Umbilical cord (tissue), 1 donor: ENCODE measurements at regions not wholly inside any gene's neighbourhood (a gene's known extent, or its start where the extent isn't known, plus 50 kb on each side); places are given as distances from the start of the nearest gene placed in this dataset.
A peak's percentile ranks its signal among the peaks of the same experiment; 100 is the strongest.

Experiments used
- DNase-seq: peaks from one replicate; pipeline ENCODE4 v3.0.0-alpha.2; 2015; ENCODE audit warnings: low spot score

DNA sequence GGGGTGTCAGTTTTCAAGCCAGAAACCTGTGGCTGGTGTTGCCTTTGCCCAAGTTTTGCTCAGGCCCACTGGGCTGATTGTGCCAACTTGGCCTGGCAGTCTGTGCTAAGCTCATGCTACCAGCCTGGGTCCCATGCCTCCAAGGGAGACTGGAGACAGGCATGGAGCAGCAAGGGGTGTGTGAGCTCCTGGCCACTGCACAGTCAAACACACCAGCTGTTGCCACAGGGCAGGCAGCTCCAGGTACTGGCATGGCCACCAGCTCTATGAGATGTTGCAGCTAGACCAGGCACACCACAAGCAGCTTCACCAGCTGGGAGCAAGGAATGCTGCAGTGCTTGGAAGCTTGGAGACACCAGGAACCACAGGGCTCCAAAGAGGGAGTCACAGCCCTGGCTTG lies 638.8 kb downstream of the PLOD2 start:
- DNase-seq = no peak

DNA sequence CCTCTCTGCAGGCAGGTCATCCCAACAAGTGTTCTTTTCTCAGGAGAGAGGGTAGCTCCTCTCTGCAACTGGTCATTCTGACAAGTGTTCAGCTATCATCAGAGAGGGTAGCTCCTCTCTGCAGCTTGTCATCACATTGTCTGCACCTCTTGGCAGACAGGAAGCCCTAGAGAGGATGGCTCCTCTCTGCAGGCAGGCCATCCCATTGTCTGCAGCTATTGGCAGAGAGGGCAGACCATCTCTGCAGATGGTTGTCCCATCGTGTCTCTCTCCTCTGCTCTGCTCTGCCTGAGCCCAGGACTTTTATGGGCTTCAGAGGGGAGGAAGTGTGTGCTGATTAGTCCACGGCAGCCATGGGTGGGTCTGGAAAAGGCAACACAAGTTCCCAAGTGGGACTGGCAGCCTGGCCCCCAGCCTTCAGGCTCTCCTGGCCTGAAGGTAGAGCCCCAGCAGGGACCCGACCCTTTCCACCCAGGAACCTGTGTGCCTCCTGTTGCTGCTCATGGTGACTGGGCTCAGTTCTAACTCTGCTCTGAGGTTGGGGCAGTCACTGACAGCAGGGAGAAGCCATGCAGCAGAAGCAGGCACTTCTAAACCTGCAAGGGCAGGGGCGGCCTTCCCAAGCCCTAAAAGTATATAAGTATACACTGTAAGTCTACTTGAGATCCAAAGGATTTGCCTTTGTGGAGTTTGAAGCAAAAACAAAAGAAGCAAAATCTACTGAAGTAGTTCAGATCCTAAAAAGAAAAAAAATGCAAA lies 637.9 kb downstream of the PLOD2 start:
- no peak for DNase-seq

DNA sequence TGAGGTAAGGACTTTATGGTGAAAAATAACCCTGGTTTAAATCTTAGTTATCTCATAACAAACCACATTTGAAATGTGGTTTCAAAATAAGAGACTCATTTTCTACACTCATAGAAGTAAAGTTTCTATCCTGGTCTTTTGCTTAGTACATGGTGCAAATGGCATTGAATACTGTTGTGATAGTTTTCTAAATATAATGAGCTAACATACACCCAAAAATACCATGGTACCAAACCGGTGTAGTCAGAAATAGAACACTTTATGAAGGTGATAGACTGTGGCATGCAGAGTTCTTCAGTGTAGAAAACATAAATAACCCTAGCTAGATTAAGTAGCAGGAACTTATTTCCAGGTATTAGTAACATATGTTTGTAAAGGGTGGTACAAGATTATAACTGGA lies 629.4 kb downstream of the PLOD2 start:
- no peak for DNase-seq

DNA sequence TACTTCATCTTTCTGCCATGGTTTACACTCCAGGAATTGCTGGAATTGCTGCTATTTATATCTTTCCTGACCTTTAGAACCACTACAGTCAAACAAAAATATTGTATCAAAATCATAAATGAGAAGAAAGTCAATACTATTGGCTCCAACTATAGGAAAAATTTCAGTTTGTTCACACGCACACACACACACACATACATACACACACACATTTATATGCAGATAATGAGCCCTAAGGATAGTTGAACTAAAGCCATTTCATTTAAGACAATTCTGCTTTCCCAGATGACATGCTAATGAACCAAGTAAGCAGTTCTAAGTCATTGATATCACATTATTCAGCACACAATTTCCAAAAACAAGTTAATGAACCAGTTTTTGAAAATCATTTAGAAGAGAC lies 627.3 kb downstream of the PLOD2 start:
- DNase-seq = no peak

DNA sequence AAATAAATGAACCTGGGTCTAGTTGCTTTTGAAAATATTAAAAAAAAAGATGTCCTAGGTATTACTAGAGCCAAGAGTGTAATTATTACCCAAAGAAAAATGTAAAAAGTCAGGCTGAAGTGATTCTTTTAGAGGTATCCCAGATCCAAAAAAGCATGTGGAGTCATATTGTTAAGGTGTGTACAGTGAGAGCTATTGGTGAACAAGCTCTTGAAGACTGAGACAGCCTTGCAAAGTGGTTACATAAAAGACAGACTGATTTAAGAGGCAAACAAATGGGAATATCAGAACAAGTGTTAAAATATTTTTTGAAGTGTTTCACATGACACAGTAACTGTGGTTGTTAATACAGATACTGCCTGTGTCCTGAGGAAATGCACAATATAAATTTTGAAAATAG lies 624.5 kb downstream of the PLOD2 start:
- DNase-seq = no peak

DNA sequence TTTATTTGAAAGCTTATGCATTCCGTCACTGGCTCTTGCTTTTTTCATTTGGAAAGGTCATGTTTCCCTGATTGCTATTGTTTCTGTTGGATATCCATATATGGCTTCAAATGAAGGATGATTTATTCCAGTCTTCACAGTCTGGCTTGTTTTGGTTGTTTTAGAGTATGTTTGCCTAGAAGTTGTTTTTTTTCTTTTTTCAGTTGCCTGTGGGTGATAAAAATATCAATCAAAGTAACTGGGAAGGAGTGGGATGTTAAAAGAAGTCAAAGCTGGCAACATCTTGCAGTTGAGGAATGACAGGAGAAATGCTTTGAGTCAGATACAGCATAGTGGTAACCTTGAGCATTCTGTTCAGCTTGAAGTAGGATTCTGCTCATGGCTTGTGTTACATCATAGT lies 610.5 kb downstream of the PLOD2 start:
- DNase-seq = no peak

DNA sequence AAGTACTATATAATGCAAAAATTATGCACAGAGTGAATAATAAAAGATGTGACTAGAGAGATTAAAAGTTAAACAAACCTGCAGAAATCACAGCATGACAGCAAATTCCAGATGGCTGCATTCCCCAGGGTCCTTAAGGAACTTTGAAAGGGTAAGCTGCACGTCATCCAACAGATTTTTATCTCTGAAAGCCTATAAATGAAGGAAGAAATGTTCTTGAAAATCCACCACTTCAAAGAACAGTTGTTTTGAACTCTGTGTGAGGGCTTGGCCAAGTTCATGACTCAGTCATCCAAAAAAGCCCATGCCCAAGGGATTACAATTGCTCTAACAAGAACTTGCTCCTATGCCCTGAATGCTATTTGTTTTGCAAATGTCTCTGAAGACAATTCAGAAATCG lies 603.6 kb downstream of the PLOD2 start:
- DNase-seq = peak; percentile 91

GRCh38 chr3:145578471-145578870 lies 582.5 kb downstream of the PLOD2 start:
- DNase-seq = no peak

DNA sequence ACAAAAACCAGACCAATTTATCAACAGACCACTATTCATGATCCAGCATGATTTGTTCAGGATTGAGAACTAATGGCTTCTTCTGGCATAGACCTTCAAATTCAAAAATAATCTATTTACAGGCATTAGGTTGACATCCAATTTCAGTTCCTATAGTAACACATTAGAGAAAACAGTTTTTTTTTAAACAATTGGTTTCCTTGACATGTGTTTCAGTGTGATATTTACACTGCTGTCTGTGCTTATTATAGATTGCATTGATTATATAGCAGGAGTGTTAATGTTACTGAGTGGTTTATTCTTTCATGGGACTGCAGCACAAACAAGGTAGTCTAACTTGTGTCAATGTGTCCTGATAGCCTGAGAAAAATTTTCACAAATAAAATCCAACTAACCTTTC lies 579.3 kb downstream of the PLOD2 start:
- DNase-seq = no peak

DNA sequence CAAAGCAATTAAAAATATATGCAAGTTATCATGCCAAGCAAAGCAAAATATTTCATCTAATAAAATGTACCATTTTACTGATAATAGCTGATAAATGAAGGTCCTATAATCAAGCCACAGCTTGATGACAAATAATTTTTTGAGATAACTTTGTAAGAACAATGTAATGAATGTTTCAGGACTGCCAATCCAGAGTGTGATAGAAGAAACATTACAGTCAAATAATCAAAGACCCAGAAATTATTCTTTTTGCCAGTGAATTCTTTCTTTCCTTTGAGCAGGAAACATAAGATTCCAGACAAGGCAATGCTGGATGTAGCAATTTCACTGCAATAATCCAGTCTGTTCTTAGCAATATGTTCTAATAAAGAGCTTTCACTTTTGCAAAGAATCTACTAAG lies 556.1 kb downstream of the PLOD2 start:
- DNase-seq = no peak

GRCh38 chr3:145620002-145620401 lies 541.0 kb downstream of the PLOD2 start:
- DNase-seq = no peak

DNA sequence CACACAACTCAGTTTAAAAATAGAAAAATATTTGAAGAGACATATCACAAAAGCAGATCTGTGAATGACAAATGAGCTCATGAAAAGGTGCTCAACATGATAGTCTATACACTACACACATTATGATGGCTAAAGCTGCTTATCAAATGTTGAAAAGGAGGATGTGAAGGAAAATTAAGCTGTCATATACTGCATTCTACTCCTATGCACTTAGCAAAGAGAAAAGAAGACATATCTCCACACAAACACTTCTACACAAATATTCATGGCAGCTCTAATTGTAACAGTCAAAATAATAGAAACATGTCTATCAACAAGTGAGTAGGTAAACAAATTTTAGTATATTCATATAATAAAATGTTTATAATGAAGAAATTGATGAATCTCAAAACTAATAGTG lies 540.5 kb downstream of the PLOD2 start:
- DNase-seq = no peak

GRCh38 chr3:145623349-145623748 lies 537.6 kb downstream of the PLOD2 start:
- no peak for DNase-seq

DNA sequence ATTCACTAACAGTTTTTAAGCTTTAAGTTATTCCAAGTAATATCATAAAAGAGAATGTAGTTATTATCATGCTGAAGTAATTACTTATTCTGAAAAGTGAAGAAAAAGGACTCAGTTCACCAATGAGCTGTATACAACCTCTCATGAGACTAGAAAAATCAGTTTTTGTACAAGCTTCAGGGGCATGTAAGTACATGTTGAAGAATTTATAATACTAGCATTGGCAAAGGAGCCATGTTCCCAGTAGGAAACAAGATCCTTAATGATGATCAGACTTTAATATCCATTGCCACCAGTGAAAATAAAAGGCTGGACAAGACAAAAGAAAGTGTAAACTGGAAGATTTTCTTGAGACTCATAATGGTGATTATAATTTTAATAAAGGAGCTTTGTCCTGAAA lies 532.8 kb downstream of the PLOD2 start:
- no peak for DNase-seq

GRCh38 chr3:145637105-145637504 lies 523.9 kb downstream of the PLOD2 start:
- no peak for DNase-seq

DNA sequence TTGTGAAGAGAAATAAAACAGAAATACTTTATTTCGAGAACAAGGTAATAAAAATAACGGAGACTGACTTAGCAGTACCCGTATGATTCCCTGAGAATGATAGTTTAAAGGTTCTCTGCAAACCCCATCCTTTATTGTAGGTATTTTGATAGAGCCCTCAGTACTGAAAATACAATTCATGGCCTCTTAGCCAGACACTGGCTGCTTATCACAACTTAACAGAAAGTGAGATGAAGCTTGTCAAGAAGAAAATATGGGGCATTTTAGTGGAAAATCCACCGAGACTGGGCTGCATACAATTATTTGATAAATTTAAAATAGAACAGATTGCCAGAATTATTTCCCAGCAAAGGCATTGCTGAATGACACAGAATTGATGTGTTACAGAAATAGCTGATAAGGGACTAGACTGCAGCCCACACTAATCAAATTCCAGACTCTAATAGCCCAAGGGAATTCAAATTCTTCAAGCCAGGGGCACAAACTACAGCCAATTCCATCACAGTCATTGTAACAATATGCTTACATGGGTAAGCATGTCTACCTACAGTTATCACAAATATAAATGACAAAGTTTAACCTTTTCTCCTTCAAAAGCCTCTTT lies 521.9 kb downstream of the PLOD2 start:
- peak; percentile 14 for DNase-seq

DNA sequence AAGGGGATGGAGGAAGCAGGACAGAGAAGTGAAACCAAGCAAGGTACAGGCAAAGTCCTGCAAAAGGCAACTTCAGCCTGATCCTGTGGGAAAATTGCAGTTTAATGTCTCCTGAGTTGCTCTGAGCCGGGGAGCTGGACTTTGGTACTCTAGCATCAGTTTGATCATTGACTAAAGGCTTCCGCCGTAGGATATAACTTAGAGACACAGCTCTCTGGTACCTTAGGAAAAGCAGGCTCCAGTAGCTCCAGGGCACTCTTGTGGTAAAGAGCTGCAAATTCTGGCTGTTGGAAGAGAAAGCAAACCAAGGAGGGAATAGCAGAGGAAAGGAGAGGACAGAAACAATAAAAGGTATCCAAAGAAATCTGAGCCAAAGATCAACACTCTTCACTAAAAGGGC lies 521.1 kb downstream of the PLOD2 start:
- DNase-seq = no peak

- peak; percentile 43 for DNase-seq
Measured at GRCh38 chr3:145648396-145648795, 512.6 kb downstream of the PLOD2 start.

DNA sequence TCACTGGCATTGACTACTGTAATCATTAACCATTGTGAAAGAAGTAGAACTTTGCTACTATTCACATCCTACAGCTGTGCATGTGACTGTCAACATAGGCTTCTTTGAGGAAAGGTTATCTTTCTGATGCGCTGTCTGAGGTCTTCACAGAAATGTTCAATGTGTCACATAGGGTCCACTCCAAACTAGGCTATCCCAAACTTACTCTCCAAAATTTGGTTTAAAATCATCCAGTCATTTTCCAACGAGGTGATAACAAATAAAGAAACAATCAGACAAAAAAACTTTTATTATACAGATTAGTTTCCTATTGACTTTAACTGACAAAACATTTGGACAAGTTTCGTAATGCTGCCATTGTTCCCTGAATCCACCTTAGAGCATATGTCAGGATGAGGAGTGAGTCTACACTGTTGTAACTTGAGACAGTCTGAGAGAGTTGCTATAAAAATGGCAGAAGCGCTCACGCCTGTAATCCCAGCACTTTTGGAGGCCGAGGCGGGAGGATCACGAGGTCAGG lies 511.6 kb downstream of the PLOD2 start:
- DNase-seq = no peak

GRCh38 chr3:145650170-145650569 lies 510.8 kb downstream of the PLOD2 start:
- DNase-seq = no peak

GRCh38 chr3:145671121-145671520 lies 489.9 kb downstream of the PLOD2 start:
- no peak for DNase-seq

- DNase-seq = no peak
Measured at GRCh38 chr3:145673838-145674237, 487.1 kb downstream of the PLOD2 start.

- DNase-seq = peak; percentile 80
Measured at GRCh38 chr3:145678401-145678800, 482.6 kb downstream of the PLOD2 start.
